ENCODE measurements at regions not wholly inside any gene's neighbourhood (a gene's known extent, or its start where the extent isn't known, plus 50 kb on each side); places are given as distances from the start of the nearest gene placed in this dataset.

DNA sequence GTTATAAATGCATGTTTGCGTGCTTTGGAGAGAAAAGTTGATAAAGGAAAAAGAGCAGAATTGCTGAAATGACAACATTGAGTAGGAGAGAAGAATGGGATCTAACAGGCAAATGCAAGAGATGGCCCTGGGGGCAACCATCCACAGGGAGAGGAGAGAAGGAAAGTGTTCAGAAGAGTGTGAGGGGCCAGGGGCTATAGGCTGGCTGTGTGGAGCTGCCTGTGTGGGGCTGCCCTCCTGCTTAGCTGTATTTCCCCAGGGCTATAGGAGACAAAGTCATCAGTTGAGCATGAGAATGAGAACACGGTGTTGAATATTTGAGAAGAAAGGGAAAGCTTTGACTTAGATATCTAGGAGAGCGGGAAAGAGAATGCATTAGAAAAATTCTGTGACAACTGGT is 572.0 kb downstream of the SOX11 start:
- no peak for DNase-seq (ENCODE audit: low read depth)

DNA sequence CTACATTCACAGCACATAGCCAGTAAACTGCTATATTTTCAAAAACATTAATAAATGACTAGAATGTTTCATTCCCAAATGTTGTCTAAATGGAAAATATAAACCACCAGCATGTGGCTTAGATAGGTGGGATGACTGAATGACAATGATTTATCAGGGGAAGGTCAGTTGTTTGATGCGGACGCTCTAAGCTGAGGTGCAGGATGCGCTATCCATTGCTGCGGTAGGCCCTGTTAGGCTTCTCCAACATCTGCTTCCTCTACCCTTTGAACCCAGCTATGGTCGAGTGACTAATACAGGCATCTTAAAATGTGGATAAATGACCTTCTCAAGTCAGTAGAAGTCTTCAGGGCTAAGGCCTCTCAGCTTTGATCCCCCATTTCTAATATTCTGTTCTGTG is 584.2 kb downstream of the CMPK2 start:
- no peak for DNase-seq (ENCODE audit: low read depth)

DNA sequence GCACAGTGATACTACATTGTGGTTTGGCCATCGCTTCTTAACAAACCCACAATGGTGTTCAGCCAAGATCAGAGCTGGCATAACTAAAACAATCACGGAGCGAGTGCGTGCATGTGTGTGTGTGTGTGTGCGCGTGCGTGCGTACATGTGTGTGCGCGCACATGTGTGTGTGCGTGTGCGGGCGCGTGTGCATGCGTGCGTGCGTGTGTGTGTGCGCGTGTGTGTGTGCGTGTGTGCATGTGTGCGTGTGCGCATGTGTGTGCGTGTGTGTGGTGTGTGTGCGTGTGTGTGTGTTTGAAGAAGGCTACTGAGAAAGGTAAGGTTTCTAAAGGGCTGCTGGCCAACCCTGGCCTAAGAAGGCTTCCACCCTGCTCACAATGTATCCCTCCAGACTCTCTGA is 582.4 kb downstream of the CMPK2 start:
- DNase-seq (ENCODE audit: low read depth) = no peak

DNA sequence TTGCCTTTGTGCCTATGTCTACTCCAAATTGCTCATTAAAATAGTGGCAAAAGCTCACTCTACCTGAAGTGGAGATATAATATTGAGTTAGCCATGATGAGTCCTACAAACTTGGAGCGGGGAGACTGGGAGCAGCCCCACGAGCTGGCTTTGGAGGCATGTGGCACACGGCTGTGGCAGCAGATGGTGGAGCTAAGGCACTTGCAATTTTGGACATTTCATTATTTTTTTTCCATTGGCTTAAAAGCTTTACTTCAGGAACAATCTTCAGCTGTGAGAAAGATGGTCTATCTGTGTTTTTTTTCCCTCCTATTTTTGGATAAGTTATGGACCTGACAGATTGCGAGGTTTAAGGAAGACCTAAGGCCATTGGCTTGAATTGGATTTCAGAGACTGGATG is 578.3 kb downstream of the CMPK2 start:
- no peak for DNase-seq (ENCODE audit: low read depth)

DNA sequence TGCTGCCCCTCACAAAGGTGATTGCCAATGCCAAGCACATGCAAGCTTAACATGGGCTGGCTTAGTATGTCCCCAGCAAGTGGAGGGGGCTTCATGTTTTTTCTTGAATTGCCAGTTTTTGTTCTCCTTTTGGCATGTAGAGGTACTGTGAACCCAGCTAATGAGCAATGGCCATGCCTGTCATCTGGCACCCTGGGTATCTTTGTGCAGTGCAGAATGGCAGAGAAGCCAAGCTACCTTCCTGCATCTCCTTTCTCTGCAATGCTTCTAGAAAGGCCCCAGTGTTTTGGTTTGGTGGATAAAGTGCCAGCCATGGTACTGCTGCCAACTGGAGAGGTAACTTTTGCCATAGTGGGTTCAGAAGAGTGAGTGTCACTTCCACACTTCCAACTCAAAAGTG is 576.9 kb downstream of the CMPK2 start:
- no peak for DNase-seq (ENCODE audit: low read depth)

DNA sequence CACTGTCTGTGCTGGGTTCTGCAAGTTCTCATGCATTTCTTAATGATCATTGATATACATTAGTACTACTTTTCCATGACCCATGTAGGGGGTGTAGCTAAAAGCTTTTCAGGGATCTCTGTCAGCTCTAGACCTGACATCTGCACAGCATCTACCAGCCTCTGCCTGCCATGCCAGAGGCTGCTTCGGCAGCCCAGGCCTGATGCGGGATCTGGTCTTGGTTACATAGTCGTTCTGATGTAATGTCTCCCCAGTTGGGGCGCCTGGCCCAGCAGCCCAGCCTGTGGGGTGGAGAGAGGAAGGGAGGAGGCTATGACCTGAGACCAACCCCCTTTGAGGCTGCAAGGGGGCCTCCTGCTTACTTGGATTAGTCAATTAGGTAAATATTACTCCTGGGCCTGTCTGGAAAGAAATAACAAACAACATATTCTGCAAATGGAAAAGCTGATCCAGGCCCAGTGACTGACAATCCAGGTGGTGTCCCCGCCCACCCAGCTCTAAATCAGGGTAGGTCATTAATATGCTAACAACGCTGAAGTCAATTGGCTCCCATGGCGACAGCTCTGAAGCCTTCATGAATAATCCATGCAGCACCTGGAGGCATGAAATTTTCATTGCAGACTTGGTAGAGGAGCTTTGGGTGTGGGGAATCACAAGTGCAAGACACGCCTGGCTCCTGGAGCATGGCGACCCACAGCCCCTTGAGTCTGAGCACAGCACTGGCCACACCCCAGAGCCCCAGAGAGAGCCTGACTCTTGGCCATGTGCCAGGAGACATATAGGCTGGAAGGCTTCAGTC is 575.3 kb downstream of the CMPK2 start:
- no peak for DNase-seq (ENCODE audit: low read depth)

DNA sequence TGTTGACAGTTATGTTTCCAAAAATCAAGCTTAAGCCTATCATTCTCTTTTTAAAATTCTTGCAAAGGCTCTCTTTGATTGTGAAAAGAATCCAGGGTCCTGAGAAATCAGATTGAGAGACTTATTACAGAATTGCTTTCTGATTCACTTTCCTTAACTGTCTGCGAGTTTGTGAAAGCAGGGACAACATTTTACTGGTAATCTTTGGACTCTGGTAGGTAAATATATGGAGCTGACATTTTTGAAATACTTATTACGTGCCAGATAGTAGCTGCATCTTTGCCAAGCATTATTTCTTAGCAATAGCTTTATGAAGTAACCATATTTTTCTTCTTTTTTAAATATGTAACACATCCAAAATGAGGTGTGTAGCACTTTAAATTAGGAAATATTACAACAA is 570.9 kb downstream of the CMPK2 start:
- DNase-seq (ENCODE audit: low read depth) = no peak

DNA sequence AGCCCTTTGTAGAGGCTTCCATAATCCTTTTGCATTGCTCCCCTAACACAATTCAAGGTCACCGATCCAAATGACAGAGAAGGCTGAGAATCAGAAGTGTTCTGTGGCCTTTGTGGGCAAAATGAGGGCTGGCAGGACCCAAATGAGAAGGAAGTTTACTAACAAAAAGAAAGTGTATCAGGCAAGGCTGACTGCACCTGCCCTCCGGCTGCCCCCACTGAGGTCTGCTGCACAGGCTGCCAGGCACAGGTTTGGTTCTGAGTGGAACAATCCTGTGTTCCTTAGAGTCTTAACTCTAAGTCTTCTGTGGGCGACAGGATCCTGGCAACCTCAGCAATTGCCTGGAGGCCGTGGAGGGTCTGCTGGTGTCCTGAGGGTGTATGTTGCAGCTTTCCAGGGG is 568.5 kb downstream of the CMPK2 start:
- no peak for DNase-seq (ENCODE audit: low read depth)

DNA sequence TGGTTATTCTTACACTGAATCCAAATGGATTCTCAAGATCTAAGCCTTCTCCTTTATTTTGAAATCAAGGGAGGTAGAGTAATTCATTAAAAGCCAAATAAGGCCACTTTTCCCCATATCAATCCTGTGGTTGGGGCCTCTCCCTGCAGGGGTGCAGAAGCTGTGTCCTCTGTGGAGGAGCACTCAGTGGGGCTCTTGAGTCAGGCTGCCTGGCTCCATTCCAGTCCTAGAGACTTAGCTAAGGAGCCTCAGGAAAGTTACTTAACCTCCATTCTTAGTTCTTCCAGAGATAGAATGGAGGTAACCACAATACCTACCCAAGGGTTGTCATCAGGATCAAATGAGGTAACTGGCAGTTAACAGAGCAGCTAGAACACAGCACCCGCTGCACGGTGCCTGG is 564.3 kb downstream of the CMPK2 start:
- DNase-seq (ENCODE audit: low read depth) = no peak

DNA sequence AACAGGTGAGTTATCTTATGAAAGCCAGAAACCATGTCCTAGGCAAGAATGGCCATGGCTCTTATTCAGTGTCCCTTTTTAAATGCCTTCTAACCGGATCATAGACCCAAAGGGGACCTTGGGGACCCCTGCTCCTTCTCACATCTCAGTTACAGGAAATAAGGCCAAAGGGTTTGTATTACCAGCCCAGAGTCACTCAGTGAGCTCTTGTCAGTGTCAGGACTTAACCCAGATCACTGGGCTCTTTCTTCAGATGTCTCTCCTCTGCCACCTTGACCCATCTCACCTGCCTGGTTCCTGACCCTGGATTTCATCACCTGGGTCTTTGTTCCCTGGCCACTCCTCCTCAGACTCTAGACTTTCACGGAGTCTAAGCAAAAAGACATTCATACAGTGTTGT is 556.7 kb downstream of the CMPK2 start:
- DNase-seq (ENCODE audit: low read depth) = no peak

DNA sequence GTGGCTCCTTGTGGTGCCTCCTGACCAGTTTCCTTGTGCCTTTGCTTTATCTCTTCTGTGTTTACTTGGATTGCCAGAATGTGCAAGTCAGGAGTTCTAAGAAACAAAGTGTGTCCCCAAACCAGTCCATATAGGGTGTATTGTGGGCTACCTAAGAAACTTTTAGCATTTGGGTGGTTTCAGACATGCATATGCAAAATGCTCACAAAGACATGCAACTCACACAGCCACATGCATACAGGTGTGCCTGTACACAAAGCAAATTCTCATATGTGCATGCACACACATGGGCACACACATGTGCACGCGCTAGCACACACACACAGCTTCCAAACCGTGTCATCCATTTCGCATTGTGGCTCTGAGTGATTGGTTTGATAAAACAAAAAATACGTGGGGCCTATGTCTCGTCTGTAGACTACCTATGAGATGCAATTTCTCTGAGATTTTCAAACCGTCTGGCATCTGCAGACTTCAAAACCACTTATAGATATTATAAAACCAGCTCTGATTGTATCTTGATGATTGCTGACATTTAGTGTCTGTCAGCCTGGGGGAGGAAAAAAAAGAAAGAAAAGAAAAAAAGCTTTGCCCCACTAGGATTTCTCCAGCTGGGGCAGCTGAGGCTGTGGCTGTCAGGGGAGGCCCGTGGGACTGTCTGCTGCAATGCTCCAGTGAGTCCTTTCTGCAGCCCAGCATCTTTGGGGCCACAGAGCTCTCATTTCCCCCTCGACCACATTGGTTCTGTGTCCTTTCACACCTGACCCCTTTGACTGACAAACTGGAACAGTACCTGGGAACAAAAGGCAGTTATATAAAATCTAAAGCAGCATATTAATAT is 556.1 kb downstream of the CMPK2 start:
- DNase-seq (ENCODE audit: low read depth) = no peak

DNA sequence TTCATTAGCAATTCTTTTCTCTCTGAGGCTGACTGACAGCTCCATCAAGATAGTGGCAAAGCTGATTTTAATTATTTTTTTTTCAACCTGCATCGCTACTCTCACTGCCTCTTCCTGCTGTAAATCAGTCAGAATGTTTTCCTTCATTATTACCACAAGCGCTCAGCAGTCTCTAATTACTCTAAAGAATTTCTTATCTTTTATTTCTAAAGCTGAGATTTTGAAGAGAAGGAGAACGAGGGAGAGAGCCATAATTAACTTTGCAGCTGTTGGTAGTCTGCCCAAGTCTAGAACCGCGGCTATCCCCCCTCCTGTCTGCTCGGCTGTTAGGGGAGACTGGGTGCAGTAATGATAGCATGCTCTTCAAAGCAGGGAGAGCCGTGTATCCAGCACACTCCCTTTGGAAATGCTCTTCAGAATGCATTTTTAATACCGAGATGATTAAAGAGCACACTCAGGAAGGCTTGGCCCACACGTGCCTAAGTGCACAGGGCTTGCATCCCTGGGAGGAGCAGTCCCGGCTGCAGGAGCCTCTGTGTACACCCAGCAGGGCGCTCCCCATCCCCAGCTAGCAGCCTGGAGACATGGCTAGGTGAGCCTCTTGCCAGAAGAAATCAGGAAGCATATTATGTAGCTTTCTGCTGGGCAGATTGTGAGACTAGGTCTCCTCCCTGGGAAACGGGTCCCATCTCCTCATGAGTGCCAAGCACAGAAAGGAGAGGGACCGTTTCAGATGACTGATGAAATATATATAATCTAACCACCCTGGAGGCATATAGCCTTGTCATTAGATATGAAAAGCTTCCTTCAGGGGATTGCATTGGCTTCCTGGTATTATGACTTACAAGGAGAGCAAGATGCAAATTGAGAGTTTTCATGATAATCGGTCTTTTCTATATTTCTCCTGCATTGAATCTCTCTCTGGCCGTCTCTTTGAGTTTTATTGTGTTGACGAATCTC is 555.2 kb downstream of the CMPK2 start:
- no peak for DNase-seq (ENCODE audit: low read depth)

DNA sequence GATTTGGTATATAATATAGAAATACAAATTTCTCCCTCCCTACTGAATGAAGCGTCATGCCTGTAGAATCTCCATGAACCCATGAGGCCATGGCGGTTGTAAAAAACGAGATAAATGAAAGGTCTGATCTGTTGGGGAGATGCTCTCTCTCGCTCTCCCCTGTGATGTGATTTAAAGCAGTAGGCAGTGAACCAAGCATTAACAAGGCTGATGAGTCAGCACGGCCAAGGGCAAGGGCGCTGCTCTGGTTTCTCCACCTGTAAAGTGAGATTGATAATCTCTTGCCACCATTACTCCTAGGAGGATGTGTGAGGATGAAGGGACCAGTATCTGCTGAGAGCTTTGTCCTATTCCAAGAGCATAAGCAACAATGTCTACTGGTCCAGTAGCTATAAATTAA is 553.3 kb downstream of the CMPK2 start:
- DNase-seq (ENCODE audit: low read depth) = no peak

DNA sequence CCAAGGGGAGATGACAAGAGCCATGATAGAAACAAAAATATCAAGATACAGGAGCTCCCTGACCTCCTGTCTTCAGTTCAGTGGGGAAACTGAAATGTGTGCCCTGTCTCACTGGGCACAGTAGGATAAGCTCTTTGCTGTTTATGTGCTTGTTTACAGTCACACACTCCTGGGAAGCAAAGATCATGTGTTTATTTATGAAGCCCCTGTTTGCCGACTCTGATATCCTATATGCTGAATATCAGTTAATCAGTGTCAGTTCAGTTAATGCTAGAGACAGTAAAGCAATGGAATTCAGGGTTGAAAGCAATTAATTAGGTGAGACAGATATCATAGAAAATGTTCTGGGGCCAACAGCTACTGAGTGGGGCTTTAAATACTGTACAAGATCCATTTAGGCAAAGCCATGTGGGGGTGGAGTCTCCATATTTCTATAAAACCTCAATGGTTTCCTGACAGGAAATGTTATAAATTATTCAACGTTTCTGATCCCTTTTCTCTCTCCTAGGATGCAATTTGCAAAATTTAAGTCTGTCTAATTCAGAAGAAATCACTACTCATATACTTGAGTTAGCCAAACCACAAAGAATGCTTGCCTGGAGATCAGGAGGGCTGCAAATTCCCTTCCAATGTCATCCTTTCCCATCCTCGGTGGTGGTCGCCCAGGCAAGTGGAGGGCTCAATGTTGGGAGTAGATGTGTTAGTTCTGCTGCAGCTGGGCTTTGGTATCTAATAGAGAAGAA is 551.3 kb downstream of the CMPK2 start:
- no peak for DNase-seq (ENCODE audit: low read depth)

DNA sequence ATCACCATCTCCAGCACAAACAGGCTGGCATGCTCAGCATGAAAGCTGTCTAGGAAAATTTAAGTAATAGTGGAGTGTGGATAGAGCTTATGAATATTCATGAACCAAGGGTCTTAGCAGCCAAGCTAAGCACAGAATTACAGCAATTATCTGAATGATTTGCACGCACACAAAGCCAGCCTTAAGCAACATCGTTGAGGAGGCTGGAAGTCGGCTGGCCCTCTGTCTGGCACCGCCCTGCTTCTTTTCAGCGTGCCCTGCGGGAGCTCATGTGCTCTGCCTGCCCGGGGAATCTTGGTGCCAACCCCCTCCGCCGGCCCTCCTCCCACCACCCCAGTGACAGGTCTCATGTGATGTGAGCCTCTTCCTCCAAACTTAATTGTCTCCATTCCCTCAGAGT is 540.1 kb downstream of the CMPK2 start:
- no peak for DNase-seq (ENCODE audit: low read depth)

DNA sequence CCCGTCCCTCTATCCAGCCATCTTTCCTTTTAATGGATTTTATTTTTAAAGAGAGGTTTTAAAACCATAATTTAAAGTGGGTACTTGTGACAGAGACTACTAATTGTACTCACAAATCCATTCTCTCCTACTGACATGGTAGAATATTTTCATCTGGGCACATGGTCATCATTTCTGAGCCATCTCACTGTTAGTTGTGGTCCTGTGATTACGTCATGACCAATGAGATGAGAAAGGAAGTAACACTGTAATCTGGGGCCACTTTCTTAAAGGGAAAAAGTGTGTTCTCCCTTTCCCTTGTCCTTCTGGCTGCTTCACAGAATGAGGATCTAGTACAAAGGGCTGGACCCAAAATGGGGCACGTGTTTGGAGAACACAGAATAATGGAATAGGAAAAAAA is 538.7 kb downstream of the CMPK2 start:
- no peak for DNase-seq (ENCODE audit: low read depth)

DNA sequence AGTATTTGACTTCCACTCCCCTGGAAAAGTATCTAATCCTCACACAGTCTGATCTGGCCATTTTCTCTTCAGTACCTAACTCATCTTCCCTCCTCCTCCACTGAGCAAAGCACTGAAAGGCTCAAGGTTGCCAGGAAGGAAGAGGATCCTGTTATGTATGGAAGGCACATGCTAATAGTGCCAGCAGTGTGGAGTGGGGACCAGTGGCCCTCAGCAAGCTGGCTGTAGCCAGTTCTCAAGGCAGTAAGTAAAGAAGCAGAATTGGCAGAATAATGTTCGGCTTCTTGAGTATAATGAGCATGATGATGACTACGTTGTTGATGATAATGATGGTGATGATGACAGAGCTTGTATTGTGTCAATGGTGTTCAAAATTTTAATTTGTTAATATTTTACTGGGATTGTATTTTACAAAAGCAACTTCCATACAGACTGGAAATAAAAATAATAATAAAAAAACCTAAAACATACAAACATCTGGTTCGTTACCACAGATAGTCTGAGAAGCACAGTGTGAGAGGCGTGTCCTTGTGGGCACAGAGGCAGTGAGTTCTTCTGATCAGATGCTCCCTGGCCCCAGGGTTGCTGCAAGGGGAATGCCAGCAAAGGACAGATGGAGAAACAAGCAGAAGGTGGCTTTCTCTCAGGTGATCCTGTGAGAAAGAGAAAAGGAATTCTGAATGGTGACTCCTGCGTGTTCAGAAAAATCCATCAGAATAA is 528.8 kb downstream of the CMPK2 start:
- no peak for DNase-seq (ENCODE audit: low read depth)

DNA sequence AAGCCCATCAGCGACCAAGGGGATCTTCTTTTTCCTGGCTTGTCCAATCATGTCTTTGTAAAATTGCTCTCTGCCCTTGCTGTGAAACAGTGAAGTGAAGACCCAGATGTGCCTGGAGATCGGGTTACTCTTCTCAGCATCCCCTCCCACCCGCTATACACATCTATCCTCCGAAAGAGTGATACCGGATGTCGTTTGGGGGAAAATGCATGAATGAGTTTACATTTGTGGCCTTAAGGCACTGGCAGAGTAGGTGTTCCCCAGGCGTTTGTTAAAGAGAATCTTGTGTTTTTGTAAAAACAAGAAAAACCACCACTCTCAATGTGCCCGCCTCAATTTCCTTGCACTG is 528.3 kb downstream of the CMPK2 start:
- DNase-seq (ENCODE audit: low read depth) = no peak

DNA sequence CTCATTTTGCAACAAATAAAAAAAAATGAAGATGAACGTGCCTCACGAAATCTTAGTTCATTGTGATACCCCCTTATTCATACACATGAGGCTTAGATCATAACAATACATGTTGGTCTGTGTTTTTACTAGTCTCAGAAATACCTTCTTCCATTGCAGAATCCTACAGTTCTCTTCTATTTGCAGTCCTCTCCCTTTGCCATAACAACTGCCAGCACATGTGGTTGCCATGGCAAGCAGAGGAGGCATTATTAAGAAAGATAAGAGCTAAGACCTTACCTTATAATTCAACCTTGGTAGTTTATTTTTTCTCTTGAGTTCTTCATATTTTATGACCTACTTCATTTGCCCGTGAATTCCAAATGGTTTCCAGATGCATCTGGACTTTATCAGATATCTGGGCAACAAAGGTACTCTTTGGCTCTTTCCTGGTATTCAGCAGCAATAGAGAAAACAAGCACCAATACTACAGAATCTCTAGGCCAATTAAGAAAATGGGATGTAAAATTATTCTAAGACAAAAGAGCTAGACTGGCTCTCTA is 524.0 kb downstream of the CMPK2 start:
- DNase-seq (ENCODE audit: low read depth) = no peak

DNA sequence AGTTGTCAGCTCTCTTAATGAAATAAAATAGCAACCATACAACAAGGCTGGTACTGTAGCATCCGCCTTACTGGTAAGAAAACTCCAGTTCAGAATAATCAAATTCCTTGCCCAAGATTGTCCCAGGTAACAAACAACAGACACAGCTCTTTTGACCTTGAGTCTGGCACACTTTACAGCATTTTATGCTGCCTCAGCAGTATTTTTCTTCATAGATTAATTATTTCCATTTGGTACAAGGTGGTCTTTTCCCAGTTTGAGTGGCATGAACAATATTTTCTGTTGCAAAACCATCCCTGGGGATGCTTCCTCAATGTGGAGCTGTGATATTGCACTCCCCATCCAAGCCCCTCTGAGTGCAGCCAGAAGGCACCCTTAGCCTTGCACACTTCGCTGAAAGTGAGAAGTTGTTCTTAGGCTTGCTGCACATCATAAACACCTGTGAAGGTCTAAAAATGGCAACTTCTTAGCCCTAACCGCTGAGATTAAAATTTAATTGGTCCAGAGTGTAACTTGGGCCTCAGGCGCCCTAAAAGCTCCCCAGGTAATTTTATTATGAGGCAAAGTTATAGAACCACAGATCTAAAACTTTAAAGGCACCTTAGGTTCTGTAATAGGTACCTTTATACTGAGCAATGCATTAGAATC is 523.3 kb downstream of the CMPK2 start:
- no peak for DNase-seq (ENCODE audit: low read depth)
